RKO (cell line): ENCODE measurements at regions not wholly inside any gene's neighbourhood (a gene's known extent, or its start where the extent isn't known, plus 50 kb on each side); places are given as distances from the start of the nearest gene placed in this dataset.
A peak's percentile ranks its signal among the peaks of the same experiment; 100 is the strongest.
"Not testable (repeated sequence)": the region's sequence is repeated elsewhere in the genome, so short reads cannot be mapped to it uniquely, and the experiment has no call there.

ENCODE experiments used
- DNase-seq: peaks from one replicate; pipeline ENCODE4 v3.0.0-alpha.2; 2016; ENCODE audit warnings: low spot score

- DNase-seq, result no peak
Observed at GRCh38 chr9:7342229-7342628, 457.3 kb downstream of the DMAC1 start.

DNA sequence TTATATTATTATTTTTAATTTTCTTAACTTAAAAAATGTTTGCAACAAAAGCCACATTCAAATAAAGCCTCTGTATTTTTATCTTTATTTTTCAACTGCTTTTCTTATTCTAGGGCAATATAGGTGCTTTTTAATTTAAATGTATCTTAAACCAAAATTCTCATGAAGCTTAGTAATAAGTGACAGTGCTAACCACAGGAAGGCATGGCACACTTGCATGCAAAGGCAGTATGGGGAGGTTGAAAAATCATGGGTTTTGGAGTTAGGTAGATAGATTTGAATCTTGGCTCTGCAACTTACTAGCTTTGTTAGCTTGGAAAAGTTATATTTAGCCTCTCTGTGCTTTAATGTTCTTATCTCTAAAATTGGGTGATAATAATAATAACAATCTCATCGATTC lies 458.0 kb downstream of the DMAC1 start:
- DNase-seq, result no peak

DNA sequence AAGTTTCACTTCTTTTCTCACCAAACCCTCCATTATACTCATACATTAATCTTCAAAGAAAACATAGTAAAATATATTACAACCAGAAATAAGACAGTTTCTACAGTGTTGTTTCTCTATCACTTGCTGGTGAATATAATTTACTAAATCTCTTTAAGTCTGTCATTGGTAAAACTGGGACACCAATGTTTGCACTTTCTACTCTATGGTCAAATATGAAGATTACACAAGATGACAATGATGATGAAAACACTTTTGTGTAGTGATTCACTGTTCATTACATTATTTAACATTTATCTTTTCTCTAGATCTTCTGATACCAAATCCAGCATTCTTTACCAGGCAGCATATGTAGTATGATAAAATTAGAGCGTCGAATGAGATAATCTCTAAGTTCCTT lies 459.1 kb downstream of the DMAC1 start:
- no peak for DNase-seq

- no peak for DNase-seq
Observed at GRCh38 chr9:7338586-7339281, 460.8 kb downstream of the DMAC1 start.

GRCh38 chr9:7336356-7337065 lies 463.1 kb downstream of the DMAC1 start:
- DNase-seq, result no peak

DNA sequence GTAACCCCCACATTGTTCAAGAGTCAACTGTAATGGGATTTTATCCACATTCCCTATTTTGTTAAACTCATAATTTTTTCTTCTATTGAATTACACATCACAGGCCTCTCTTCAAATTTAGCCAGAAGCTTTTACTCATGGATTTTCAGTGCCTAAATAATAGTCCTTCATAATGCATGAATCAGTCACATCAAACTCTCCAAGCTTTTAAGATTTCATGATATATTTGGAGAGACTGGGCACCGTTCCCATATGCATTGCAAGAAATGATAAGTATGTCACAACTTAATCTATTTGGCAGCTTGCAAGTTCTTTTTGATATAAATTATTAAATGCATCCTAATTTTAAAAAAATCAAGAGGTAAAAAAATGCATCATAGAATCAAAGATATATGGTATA lies 465.9 kb downstream of the DMAC1 start:
- DNase-seq, result no peak

- no peak for DNase-seq
Observed at GRCh38 chr9:7332780-7333179, 466.8 kb downstream of the DMAC1 start.

- no peak for DNase-seq
Observed at GRCh38 chr9:7328453-7328852, 471.1 kb downstream of the DMAC1 start.

DNA sequence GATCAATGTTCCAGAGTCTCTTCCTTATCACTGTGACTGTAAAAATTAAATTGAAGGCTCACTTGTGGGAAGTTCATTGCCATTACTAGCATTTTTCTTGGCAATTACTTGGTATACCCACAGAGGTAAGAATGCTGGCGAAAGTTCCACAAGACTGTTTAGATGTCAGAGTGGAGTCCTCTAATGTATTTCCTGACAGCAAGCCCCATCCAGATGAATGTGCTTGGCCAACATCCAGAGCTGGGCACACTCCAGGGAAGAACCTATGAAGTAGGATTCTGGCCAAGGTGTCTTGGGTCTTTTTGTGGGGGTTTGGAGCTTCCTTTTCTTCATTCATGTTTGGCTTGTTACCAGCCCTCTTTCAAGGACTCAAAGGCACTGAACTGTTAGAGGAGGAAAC lies 473.6 kb downstream of the DMAC1 start:
- DNase-seq, result no peak

- no peak for DNase-seq
Observed at GRCh38 chr9:7324152-7324598, 475.4 kb downstream of the DMAC1 start.

GRCh38 chr9:7320841-7321240 lies 478.7 kb downstream of the DMAC1 start:
- DNase-seq, result no peak

DNA sequence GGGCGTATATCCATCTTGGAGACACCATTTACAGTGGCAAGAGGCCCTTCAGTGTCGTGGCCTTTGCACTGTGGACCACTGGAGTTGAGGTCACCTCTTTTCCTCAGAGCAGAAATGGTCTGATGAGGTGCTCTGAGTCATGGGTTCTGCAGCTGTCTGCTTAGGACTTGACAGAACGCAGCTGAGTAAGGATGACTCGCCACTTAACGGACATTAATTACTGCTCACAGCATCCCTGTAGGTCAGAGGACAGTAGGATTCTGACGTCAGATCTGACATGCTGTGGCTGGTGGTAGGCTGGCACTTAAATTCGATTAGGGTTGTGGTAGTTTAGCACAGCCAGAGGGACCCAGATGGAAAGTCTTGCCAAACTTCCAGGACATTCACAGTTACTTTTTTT lies 479.4 kb downstream of the DMAC1 start:
- DNase-seq, result peak; percentile 94

- DNase-seq, result no peak
Observed at GRCh38 chr9:7318920-7319319, 480.7 kb downstream of the DMAC1 start.

DNA sequence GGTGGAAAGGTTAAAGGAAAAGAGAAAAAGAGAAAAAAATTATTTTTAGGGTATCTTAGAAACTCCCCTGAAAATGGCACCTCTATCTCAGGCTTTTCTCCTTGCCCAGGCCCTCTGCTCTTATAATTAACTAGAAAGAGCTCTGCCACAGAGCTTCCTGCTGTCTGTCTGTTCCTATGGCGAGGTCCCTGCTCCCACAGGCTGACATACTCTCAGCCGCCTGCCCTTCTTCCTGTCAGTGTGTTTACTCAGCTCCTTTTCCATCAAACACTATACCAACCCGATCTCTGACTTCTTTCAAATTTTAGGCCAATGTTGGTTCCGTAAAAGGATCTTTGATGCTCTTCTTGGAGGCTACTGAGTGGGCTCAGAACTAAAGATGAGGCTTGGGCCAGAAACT lies 482.6 kb downstream of the DMAC1 start:
- no peak for DNase-seq

GRCh38 chr9:7316166-7316795 lies 483.3 kb downstream of the DMAC1 start:
- no peak for DNase-seq

DNA sequence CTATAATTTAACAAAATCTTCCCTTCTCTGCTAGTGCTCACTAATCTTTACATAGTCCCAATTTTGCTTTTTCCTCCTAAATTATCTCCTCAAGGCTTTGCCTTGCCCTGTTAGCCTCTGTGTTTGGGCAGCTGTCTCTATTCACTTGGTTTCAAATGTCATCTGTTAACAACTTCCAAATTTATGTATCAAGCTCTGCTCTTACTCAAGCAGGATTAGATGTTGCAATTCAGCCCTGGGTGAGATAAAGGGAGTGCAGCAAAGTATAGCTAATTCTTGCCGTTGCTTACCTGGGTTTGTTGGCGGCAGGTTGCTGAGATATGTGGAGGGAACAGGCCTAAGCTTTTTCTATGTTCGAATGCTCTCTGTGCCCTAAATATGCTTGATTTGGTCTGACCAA lies 483.8 kb downstream of the DMAC1 start:
- DNase-seq, result no peak

DNA sequence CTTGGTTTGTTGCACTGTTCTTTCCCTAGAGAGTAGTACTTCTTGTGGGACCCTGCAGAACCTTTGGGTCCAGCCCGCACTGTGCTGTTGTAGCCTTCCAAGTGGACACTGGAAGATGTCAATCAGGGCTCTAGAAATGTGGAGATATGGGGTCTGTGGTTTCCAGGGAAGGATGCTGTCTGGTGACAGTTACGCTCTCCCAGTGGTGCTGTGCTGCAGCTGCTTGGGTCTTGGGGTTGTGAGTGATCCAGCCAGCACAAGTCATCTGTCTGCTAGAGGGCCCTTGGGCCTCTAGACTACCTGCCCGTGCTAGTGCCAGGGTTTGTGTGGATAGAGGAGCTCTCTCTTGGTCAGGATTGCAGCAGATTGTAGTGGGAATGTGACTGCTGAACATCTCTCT lies 484.5 kb downstream of the DMAC1 start:
- no peak for DNase-seq

DNA sequence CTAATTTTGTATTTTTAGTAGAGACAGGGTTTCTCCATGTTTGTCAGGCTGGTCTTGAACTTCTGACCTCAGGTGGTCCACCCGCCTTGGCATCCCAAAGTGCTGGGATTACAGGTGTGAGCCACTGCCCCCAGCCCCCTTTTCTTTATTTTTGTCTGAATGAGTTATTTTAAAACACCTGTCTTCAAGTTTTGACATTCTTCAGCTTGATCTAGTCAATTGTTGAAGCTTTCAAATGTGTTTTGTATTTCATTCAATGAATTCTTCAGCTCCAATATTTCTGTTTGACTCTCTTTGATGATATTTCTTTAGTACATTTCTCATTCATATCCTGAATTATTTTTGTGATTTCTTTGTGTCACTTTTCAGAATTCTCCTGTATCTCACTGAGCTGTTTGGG lies 486.2 kb downstream of the DMAC1 start:
- DNase-seq, result no peak

DNA sequence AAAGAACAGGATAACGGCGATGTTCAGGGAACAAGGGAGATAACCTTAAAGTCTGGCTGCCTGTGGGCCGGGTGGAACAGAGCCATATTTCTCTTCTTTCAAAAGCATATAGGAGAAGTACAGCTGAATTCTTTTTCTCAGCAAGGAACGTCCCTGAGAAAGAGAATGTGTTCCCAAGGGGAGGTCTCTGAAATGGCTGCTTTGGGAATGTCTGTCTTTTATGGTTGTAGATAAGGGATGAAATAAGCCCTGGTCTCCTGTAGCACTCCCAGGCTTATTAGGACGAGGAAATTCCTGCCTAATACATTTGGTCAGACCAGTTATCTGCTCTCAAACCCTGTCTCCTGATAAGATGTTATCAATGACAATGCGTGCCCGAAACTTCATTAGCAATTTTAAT lies 490.5 kb downstream of the DMAC1 start:
- DNase-seq, result not testable (repeated sequence)

GRCh38 chr9:7305677-7306076 lies 493.9 kb downstream of the DMAC1 start:
- no peak for DNase-seq

- no peak for DNase-seq
Observed at GRCh38 chr9:7304627-7304995, 495.0 kb downstream of the DMAC1 start.

DNA sequence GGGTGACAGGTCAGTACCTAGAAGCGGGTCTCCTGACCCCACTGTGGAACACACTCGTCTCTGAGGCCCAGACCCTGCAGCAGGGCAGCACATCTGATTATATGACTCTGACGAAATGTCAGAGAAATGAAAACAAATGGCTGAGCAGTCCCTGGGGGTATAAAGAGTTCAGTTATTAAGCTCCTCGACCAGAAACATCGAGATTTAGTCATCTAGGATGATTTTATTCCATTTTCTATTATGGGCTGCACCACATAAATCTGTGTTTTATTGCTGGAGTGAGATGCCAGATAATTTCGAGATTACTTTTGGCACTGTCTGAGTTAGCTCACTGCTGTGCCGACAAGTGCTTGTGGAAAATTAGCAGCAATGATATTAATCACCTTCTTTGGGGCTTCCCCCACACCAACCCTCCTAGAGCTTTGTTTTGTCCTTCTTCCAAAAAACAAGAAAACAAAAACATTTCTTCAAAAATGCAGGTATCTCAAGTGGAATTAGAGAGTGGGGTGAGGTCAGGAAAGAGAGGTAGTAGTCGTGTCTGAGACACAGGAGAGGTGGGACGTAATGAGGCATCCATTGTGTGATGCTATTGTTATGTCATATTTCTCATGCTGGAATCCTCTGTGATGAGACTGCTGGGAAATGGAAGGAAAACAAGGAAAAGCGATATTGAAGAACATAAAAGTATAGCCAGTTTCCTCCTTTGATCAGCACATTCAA lies 495.5 kb downstream of the DMAC1 start:
- DNase-seq, result no peak

DNA sequence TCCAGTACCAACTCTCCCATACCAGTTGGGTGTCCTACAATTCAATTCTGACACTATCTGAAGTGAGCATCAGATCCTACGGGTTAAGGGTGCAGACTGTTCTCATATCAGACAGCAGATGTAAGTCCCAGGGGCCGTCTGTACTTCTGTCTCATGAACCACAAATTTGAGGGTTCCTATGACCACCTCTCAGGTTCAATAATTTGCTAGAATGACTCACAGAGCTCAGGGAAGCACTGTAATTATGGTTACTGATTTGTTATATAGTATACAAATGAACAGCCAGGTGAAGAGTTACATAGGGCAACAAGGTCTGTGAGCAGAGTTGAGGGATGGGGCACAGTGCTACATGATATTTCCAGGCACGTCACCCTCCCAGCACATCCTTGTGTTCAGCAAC lies 499.1 kb downstream of the DMAC1 start:
- no peak for DNase-seq
